A204.1 (cell line): ENCODE measurements at regions not wholly inside any gene's neighbourhood (a gene's known extent, or its start where the extent isn't known, plus 50 kb on each side); places are given as distances from the start of the nearest gene placed in this dataset.

Experiments used
- FAIRE-seq: peaks from 2 replicates; lab custom pipeline; 2012; peaks lifted over from hg19 to GRCh38; lab: Jason Lieb, UNC

GRCh38 chr15:39153058-39153714, 427.7 kb upstream of the THBS1 start:
- FAIRE-seq, result no peak

- FAIRE-seq, result no peak
Measured at GRCh38 chr15:39153716-39154115, 427.2 kb upstream of the THBS1 start.

GRCh38 chr15:39154227-39154638, 426.6 kb upstream of the THBS1 start:
- no peak for FAIRE-seq

GRCh38 chr15:39154776-39155175, 426.1 kb upstream of the THBS1 start:
- no peak for FAIRE-seq

GRCh38 chr15:39156166-39156565, 424.7 kb upstream of the THBS1 start:
- FAIRE-seq, result no peak

- FAIRE-seq, result no peak
Measured at GRCh38 chr15:39156646-39157250, 424.1 kb upstream of the THBS1 start.

- no peak for FAIRE-seq
Measured at GRCh38 chr15:39157882-39158281, 423.0 kb upstream of the THBS1 start.

GRCh38 chr15:39159833-39160232, 421.0 kb upstream of the THBS1 start:
- no peak for FAIRE-seq

- no peak for FAIRE-seq
Measured at GRCh38 chr15:39161096-39161495, 419.8 kb upstream of the THBS1 start.

GRCh38 chr15:39165020-39165706, 415.7 kb upstream of the THBS1 start:
- FAIRE-seq, result no peak

- FAIRE-seq, result no peak
Measured at GRCh38 chr15:39167164-39168058, 413.5 kb upstream of the THBS1 start.

GRCh38 chr15:39171944-39172368, 408.9 kb upstream of the THBS1 start:
- no peak for FAIRE-seq

- FAIRE-seq, result no peak
Measured at GRCh38 chr15:39172380-39173281, 408.2 kb upstream of the THBS1 start.

GRCh38 chr15:39173426-39173825, 407.5 kb upstream of the THBS1 start:
- FAIRE-seq, result no peak

- no peak for FAIRE-seq
Measured at GRCh38 chr15:39174332-39174731, 406.5 kb upstream of the THBS1 start.

- FAIRE-seq, result no peak
Measured at GRCh38 chr15:39176030-39176429, 404.8 kb upstream of the THBS1 start.

- no peak for FAIRE-seq
Measured at GRCh38 chr15:39177561-39177960, 403.3 kb upstream of the THBS1 start.

GRCh38 chr15:39180030-39180429, 400.8 kb upstream of the THBS1 start:
- FAIRE-seq, result no peak

- FAIRE-seq, result no peak
Measured at GRCh38 chr15:39180483-39180933, 400.4 kb upstream of the THBS1 start.

- FAIRE-seq, result no peak
Measured at GRCh38 chr15:39181056-39181747, 399.7 kb upstream of the THBS1 start.

- FAIRE-seq, result no peak
Measured at GRCh38 chr15:39181940-39182339, 398.9 kb upstream of the THBS1 start.
